ENCODE measurements at regions not wholly inside any gene's neighbourhood (a gene's known extent, or its start where the extent isn't known, plus 50 kb on each side); places are given as distances from the start of the nearest gene placed in this dataset.
"Not testable (repeated sequence)": the region's sequence is repeated elsewhere in the genome, so short reads cannot be mapped to it uniquely, and the experiment has no call there.

DNA sequence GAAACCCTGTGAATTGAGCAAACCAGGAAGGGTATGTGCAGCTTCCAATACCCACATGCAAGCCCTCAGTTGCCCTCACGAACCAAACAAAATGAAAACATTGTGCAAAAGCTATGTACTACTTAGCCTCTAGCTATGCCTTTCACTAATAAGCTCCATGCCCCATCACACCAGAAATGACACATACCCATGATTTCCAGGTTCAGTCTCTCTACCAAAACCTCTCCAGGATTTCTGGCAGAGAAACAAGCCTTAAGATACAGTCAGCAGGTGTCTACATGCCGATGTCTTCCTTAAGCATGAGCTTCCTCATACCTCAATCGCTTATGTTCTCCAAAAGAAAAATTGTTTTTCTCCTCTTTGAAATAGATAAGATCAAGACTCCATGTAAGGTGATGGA, 527.8 kb upstream of the AUTS2 start:
- no peak for DNase-seq (ENCODE audit: low spot score)

DNA sequence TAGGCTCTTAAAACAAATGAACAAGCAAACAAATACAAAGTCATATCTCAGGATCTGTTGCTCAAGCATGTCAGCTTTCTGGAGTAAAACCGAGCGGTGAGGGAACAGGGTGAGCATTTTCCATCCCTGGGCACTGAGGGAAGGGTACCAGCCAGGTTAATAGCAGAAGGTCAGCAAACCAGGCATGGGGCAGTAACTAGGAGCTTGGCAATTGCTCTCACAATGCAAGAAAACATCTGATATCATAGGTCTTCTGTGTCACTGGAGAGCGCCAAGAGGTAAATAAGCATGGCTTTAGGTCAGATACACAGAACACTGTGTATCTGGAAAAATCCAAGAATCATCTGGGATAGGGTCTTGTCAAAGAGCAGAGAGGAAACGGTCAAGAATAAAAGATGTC, 521.7 kb upstream of the AUTS2 start:
- DNase-seq (ENCODE audit: low spot score), result no peak

DNA sequence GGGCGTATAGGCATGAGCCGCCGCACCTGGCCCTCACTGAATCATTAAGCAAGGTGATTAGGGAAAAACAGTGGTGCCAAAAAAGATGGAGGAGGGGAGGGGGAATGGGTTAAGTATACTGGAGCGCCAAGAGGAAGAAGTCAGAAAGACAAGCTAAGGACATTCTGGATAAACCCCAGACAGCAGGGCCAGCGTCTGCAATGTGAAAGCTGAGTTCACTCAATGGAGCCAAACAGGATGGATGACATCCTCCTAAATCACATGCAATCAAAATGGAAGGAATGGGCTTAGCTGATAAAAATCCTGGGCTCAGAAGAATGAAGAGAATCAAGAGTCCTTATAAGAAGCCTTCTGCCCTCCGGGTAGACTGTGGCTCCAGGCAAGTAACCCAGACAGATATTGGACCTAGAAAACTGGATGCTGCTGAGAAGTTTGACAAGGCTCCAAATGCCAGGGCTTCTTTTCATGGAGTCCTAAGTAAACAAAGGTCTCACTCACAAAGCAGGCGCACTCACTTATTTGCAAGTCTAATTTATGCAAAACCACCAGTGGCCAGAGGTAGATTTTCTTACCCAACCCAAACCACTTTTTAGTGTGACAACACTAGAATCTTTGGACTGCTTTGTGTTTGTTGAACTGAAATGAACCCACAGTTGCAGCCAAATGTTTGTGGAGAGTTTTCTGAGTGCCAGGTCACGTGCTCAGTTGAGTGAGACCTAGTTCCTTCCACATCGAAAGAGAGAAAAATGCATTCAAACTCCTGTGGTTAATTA, 519.1 kb upstream of the AUTS2 start:
- no peak for DNase-seq (ENCODE audit: low spot score)

DNA sequence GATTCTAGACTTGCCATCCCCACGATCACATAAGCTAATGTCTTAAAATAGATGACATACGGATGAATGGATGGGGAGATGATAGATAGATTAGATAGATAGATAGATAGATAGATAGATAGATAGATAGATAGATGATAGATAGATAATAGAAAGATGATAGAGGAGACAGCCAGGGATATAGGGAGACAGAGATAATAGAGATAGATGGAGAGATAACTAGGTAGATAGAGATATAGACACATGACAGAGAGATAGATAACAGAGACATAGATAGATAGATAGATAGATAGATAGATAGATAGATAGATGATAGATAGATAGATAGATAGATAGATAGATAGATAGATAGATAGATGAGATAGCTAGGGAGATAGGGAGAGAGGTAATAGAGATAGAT, 511.0 kb upstream of the AUTS2 start:
- DNase-seq (ENCODE audit: low spot score), result not testable (repeated sequence)

DNA sequence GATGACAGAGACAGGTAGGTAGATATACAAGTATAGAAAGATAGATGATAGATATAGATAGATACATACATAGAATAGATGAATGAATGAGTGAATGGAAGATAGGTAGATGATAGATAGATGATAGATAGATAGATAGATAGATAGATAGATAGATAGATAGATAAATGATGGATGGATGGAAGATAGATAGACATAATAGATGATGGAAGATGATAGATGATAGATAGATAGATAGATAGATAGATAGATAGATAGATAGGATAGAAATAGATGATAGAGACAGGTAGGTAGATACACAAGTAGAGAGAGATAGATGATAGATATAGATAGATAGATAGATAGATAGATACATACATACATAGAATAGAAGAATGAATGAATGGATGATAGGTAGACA, 510.1 kb upstream of the AUTS2 start:
- DNase-seq (ENCODE audit: low spot score), result no peak

DNA sequence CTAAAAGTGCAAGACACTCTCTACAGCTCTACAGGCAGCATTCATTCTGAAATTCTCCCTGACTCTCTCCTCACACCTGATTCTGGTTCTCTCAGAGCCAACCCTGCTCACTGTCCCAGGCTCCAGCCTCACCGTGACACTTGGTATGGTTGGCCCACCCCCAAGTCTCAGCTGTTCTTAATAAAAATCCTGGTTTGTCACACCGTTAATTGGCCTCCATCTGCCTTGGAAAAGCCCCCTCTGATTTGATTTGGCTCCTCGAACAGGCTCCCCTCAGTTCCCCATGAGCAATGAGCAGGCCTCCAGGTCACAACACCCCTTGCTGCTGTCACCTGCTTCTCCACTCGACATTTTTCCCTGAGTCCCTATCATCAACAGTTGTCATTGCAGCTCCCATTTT, 507.3 kb upstream of the AUTS2 start:
- no peak for DNase-seq (ENCODE audit: low spot score)

DNA sequence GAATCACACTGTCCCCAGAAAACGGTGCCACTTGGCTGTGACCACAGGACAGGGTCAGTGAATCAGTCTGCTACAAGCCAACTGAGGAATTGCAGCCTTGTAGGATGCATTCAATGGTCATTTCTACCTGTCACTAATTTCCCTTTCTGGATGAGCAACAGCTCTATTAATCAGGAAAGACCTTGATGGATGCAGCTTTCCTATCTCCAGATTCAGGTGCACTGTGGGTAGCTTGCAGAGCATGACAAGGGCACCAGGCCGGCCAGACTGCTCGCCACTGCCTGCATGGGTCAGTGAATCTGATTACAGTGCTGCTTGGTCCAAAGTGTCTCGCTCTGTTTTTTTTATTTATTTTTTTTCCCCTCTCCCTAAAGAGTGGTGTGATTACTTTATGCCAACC, 506.8 kb upstream of the AUTS2 start:
- no peak for DNase-seq (ENCODE audit: low spot score)

DNA sequence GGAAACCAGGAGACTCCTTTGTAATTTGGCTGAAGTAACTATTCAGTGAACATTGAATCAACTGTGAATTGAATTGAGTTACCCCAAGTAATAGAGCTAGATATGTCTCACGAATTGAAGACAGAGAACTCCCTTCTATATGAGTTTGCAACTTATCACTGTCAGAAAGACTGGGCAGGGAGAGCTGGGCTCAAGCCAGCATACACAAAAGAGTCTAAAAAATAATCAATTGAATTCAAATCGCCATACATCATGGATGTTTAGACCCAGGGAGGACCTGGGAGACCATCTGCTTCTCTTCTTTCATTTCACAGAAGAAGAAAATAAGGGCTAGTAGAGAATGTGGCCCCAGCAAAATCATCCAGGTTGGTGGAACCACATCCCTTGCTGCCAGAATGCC, 503.1 kb upstream of the AUTS2 start:
- no peak for DNase-seq (ENCODE audit: low spot score)

DNA sequence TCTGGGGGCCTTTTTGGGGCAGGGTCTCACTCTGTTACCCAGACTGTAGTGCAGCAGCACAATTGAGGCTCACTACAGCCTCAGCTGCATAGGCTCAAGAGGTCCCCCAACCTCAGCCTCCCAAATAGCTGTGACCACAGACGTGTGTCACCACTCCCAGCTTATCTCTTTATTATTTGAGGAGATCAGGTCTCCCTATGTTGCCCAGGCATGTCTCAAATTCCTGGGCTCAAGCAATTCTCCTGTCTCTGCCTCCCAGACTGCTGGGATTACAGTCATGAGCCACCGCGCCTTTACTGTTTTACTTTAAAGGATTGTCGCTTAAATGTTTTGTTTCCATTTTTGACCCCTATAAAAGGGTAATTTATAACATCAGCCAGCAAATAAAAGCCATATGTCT, 502.6 kb upstream of the AUTS2 start:
- DNase-seq (ENCODE audit: low spot score), result no peak

DNA sequence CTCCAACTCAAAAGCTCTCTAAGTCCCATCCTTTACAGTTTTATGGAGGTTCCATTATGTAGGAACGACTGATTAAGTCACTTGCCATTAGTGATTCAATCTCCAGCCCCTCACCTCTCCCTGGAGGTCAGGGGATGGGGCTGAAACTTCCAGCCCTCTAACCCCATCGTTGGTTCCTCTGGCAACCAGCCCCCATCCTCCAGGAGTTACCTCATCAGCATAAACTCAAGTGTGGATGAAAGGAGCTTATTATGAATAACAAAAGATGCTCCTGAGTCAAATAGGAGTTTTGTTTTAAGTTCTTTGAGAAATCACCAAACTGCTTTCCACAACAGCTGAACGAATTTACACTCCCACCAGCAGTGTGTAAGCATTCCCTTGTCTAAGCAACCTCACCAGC, 494.3 kb upstream of the AUTS2 start:
- DNase-seq (ENCODE audit: low spot score), result no peak

DNA sequence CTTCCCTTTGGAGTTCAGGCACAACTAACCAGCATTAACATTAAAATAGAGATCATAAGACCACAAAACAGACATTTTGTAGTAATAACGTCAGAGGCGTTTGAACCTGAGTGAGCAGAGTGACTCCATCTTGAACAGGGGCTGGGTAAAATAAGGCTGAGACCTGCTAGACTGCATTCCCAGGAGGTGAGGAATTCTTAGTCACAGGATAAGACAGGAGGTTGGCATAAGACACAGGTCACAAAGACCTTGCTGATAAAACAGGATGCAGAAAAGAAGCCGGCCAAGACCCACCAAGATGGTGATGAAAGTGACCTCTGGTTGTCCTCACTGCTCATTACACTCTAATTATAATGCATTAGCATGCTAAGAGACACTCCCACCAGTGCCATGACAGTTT, 493.2 kb upstream of the AUTS2 start:
- DNase-seq (ENCODE audit: low spot score), result peak; percentile 66

DNA sequence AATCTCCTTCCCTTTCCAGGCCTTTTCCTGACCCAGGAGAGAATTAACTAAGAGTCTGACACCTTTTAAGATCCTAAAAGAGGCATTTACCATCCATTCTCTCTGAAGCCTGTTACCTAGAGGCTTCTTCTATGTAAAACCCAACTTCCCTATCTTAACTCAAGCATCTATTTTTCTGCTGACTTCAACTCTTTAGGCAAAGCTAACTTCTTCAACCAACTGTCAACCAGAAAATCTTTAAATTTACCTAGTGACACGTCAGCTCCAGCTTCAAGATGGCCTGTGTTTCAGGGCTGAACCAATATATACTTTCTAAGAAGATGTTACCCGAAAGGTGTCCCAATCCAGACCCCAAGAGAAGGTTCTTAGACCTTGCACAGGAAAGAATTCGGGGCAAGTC, 492.3 kb upstream of the AUTS2 start:
- DNase-seq (ENCODE audit: low spot score), result no peak

DNA sequence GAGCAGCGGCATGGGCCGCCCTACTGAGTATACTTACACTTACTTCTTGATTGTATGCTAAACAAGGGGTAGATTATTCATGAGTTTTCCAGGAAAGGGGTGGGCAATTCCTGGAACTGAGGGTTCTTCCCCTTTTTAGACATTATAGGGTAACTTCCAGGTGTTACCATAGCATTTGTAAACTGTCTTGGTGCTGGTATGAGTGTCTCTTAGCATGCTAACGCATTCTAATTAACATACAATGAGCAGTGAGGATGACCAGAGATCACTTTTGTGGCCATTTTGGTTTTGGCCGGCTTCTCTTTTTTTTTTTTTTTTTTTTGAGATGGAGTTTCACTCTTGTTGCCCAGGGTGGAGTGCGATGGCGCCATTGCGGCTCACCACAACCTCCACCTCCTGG, 491.8 kb upstream of the AUTS2 start:
- DNase-seq (ENCODE audit: low spot score), result not testable (repeated sequence)

DNA sequence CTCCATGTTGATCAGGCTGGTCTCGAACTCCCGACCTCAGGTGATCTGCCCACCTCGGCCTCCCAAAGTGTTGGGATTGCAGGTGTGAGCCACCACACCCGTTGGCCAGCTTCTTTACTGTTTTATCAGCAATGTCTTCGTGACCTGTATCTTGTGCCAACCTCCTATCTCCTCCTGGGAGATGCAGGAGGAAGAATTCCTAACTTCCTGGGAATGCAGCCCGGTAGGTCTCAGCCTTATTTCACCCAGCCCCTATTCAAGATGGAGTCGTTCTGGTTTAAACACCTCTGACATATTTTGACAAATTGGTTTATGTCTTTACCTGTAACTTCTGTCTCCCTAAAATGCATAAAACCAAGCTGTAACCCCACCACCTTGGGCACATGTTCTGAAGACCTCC, 491.3 kb upstream of the AUTS2 start:
- DNase-seq (ENCODE audit: low spot score), result not testable (repeated sequence)

DNA sequence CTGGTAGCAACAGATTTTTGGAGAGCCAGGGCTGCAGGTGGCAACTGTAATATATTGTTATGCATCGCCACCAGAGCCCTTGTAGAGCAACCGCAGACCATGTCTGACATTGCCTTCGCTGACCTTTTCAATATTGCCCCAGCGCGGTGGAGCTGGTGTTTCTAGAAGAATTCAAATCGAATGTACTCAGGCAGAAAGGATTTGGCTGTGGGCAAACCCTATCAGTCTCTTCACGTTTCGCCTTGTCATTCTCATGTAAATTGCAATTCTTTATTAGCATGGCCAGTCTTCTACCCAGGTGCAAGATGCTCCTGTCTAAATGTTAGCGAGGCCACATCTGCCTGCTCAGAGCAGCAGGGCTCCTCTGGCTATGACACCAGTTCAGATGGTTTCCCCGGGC, 490.2 kb upstream of the AUTS2 start:
- no peak for DNase-seq (ENCODE audit: low spot score)

DNA sequence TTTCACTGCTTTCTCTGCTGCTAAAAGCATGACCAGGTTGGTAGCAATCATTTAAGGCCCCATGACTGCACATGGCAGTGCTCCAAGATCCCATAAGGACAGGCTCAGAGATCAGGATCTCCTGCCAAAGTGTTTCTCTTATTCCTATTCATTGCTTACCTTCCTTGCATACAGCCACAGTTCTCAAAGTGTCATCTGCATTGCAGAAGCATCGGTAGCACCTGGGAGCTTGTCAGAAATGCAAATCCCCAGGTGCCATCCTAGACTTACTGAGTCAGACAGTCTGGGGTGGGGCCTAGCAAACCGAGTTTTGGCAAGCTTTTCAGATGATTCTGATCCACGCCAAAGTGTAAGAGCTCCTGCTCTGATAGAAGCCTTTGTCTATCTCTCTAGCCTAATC, 489.0 kb upstream of the AUTS2 start:
- no peak for DNase-seq (ENCODE audit: low spot score)

DNA sequence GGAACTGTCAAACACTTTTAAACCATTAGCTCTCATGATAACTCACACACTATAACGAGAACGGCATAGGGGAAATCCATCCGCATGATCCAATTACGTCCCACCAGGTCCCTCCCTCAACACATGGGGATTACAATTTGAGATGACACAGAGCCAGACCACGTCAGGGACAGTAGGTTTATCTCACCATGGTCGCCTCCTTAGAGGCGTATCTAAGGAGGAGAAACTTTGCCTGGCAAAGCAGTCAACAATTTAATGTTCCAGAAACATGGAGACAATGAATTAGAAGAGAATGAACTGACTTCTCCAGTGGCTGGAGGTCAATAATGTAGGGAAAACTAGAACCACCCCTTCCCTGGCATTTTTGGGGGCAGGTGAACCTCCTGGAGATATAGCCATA, 488.4 kb upstream of the AUTS2 start:
- DNase-seq (ENCODE audit: low spot score), result no peak

DNA sequence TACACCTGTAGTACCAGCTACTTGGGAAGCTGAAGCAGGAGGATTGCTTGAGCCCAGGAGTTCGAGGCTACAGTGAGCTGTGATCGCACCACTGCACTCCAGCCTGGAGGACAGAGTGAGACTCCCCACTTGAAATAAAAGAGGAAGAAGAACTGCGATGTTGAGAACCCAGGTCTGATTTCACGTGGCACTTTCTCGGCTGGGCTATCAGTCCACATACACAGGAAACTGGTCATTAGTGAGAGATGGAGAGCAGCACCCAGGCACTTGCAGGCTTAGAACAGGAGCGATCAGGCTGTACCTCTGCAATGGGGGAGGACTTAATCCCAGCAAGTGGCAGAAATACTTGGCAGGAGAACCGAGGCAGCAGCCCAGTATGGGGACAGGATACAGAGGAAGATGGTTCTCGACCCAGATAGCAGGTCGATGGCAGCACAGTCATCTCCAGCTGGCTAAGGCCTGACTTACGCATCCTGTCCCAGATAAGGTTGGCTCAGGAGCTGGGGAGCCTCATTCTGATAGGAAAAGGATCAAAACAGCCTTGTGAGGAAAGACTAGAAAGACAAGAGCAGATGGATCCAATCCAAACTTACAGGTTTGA, 487.7 kb upstream of the AUTS2 start:
- no peak for DNase-seq (ENCODE audit: low spot score)

DNA sequence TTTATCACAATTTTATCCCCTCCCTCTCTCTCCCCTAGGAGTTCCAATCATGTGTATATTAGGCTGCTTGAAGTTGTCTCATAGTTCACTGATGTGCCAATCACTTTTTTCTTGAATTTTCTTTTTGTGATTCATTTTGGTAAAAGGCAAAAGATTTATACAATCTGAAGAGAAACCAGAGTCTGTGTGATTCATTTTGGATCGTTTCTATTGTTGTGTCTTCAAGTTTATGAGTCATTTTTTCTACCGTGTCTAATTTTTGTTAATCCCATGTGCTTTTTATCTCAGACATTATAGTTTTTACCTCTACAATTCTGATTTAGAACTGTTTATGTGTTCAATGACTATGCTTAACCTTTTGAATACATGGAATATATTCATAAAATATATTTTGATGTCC, 483.9 kb upstream of the AUTS2 start:
- DNase-seq (ENCODE audit: low spot score), result peak; percentile 20

DNA sequence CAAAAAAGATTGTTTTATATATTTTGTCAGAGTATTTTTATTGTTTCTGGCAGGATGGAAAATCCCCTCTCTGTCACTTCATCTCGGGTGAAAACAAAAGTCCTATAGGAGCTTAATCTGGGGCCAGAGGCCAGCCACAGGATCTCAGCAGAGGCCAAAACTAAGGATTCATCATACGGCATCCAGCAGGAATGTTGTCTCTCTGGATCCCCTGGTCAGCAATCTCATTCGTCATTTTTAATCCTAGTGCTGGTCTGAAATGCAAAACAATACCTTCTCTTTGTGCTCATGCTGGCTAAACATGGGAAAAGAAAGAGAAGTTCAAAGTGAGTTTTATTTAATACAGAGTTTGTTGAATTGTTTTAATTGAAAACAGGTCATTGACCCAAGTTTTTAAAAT, 482.5 kb upstream of the AUTS2 start:
- DNase-seq (ENCODE audit: low spot score), result peak; percentile 45

DNA sequence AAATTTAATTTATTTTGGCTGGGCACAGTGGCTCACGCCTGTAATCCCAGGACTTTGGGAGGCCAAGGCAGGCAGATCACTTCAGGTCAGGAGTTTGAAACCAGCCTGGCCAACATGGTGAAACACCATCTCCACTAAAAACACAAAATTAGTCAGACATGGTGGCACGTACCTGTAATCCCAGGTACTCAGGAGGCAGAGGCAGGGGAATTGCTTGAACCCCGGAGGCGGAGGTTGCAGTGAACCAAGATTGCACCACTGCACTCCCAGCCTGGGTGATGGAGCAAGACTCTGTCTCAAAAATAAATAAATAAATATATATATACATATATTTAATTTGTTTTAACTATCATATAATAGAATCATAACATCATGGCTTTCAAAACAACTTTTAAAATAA, 482.1 kb upstream of the AUTS2 start:
- not testable (repeated sequence) for DNase-seq (ENCODE audit: low spot score)

DNA sequence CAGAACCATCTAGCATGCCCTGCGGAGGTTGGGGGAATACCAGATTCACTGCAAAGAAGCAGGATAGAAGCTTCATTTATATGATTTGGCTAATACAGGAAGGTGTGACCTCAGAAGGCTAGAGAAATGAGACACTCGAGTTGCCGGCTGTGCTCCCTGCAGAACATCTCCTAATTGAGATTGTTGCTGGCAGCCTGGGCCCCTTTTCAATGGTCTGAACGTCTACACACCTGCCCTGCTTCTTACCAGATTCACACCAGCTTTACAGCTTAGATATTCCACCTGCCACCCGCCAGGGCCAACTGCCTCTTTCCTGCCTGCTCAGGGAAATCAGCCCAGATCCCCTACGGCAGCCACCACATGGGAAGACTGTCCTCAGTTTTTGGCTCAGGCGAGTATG, 475.3 kb upstream of the AUTS2 start:
- DNase-seq (ENCODE audit: low spot score), result no peak

DNA sequence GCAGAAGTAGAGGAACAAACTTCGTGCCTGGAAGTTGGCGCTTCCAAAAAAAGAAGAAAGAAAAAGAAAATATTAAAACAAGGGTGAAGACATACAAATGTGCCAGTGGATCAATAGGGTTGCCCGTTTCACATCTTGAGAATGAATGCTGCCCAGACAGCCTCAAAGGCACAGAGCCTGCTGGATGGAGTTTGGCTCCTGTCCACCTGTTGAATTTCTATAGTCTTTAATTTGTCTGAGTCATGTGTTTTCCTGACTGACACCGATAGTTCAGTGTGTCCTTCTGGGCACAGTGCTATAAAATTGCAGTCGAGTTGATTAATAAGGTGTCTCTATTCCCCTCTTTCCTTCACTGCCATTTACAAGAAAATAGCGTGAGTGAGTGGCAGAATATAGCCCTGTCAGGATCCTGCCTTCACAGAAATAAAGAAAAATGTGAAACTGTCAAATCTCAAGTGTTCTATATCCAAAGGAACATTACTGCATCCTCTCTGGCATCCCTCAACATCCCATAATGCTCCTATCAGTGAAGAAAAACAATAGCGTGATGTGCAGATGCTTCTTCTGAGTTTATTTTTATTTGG, 471.3 kb upstream of the AUTS2 start:
- DNase-seq (ENCODE audit: low spot score), result peak; percentile 20

DNA sequence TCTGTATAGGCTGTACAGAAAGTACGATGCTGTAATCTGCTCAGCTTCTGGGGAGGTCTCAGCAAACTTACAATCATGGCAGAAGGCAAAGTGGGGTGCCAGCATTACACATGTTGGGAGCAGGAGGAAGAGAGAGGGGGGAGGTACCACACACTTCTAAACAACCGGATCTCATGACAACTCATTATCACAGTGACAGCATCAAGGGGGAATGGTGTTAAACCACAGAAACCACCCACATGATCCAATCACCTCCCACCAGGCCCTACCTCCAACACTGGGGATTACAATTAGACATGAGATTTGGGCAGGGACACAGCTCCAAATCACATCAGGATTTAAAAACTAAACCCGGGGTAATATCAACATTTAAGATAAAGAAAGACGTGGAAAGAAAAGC, 468.8 kb upstream of the AUTS2 start:
- peak; percentile 55 for DNase-seq (ENCODE audit: low spot score)

All from A172 (cell line).